Fibroblast of villous mesenchyme (primary cell): ENCODE measurements at regions not wholly inside any gene's neighbourhood (a gene's known extent, or its start where the extent isn't known, plus 50 kb on each side); places are given as distances from the start of the nearest gene placed in this dataset.

Experiments used
- DNase-seq: peaks from one replicate; pipeline ENCODE4 v3.0.0-alpha.2; 2010; ENCODE audit warnings: low read depth
- H3K4me3 ChIP-seq: 2 replicates; pipeline ENCODE4 v1.5.1; 2011; ENCODE audit warnings: low read depth, mild to moderate bottlenecking, low read length
- TF ChIP-seq, protein P1 (sequence below): IDR thresholded peaks from 2 replicates; pipeline ENCODE4 v1.5.1; 2012; ENCODE audit warnings: low read depth, mild to moderate bottlenecking, low read length; ENCODE audit not compliant: insufficient read depth

DNA sequence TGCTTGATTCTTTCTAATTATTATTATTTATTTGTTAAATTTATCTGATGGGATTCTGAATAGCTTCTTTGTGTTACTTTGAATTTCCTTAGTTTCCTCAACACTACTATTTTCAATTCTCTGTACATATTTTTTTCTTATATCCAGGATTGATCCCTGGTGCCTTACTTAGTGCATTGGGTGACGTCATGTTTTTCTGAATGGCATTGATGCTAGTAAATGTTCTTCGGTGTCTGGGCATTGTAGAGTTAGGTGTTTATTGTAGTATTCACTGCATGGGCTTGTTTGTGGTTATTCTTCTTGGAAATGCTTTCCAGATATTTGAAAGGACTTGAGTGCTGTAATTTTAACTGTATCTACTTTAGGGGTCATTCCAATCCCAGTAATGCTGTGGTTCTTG is 938.1 kb downstream of the FAM133A start:
- TF ChIP-seq, protein P1, sequence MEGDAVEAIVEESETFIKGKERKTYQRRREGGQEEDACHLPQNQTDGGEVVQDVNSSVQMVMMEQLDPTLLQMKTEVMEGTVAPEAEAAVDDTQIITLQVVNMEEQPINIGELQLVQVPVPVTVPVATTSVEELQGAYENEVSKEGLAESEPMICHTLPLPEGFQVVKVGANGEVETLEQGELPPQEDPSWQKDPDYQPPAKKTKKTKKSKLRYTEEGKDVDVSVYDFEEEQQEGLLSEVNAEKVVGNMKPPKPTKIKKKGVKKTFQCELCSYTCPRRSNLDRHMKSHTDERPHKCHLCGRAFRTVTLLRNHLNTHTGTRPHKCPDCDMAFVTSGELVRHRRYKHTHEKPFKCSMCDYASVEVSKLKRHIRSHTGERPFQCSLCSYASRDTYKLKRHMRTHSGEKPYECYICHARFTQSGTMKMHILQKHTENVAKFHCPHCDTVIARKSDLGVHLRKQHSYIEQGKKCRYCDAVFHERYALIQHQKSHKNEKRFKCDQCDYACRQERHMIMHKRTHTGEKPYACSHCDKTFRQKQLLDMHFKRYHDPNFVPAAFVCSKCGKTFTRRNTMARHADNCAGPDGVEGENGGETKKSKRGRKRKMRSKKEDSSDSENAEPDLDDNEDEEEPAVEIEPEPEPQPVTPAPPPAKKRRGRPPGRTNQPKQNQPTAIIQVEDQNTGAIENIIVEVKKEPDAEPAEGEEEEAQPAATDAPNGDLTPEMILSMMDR, result no peak
- H3K4me3 ChIP-seq, result no peak overlapping the region
- DNase-seq, result no peak

DNA sequence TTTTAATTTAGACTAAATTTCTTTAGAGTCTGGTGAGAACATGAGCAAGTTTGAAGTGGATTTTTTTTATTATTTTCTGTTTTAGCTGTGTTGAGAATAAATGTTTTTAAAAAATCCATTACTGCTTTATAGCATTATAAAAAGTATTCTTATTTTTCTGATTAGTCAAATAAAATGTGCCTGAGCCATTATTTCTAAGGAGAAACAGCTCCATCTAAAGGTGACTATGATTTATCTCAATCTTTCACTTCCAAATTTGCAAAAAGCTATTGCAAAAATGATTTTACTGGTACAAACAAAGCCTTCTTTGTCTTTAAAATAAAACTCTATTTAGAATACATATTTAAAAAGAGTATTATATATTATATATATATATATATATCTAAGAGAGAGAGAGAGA is 959.2 kb downstream of the FAM133A start:
- H3K4me3 ChIP-seq, result no peak overlapping the region
- no peak for DNase-seq
- TF ChIP-seq, protein P1, result no peak

DNA sequence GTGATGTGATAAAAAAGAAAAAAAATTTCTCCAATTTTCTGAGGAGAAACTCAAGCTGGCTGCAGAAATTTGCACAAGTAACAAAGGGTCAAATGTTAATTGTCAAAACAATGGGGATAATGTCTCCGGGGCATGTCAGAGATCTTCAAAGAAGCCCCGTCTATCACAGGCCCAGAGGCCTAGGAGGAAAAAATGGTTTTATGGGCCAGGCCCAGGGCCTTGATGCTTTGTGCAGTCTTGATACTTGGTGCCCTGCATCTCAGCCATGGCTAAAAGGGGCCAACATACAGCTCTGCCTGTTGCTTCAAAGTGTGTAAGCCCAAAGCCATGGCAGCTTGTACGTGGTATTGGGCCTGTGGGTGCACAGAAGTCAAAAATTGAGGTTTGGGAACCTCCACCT is 961.0 kb downstream of the FAM133A start:
- DNase-seq, result no peak
- TF ChIP-seq, protein P1, result no peak
- no peak overlapping the region for H3K4me3 ChIP-seq

DNA sequence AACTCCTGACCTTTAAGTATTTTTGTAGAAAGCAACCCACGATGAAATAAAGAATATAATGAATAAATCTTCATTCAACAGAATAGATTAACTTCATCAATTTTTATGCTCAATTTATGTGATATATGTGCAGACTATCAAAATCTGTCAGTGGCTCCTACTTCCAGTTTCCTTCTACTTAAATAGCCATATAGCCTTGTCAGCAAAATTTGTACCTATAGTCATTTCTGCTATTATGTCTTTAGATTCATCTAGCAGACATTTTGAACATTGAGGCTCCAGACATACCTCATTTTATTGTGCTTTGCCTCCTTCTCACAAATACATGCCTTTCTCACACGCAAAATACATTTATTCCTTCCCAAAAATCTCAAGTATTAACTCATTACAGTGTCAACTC is 971.7 kb downstream of the FAM133A start:
- no peak for DNase-seq
- no peak overlapping the region for H3K4me3 ChIP-seq
- TF ChIP-seq, protein P1, result no peak

DNA sequence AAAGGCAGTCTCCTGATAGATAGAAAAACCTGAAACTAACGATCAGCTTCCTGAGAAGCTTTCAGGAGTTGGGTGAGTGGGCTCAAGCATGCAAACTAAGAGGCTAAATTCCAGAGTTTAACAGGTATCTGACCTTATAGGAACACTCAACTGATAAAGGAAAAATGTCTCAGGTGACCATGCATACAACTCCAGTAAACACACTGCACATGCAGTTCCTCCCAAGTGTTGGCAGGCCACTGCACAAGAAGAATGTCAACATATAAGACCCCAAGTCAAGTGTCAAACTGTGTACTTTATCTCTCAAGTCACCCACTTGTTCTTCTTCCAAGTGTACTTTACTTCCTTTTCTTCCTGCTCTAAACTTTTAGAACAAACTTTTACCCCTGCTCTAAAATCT is 981.2 kb downstream of the FAM133A start:
- DNase-seq, result no peak
- TF ChIP-seq, protein P1, result no peak
- H3K4me3 ChIP-seq, result no peak overlapping the region

DNA sequence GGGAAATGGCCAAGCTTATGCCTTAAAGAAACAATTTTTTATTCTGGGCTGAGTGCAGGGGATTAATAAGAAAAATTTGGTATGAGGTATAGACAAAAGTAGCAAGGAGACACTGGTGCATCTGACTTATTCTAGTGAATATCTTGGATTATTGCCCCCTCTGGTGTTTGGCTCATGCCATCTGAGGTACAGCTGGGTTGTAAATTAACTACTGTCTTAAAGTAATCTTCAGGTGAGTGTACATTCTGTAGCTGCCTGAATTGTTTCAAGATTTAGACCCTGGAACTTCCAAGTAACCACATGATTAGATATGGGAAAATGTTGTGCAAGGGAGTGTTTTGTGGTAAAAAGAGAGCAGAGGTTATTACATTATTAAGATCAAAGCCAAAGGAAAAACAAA is 988.7 kb downstream of the FAM133A start:
- TF ChIP-seq, protein P1, result no peak
- no peak overlapping the region for H3K4me3 ChIP-seq
- no peak for DNase-seq

DNA sequence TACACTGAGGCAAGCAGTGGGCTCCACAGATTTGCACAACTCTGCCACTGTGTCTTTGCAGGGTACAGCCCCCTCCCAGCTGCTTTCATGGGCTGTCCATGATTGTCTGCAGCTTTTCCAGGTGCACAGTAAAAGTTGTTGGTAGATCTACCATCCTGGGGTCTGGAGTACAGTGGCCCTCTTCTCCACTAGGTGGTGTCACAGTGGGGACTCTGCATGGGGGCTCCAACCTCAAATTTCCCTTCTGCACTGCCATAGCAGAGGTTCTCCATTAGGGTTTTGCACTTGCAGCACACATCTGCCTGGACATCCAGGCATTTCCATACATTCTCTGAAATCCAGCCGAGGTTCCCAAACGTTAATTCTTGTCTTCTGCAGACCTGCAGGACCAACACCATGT is 1002.3 kb downstream of the FAM133A start:
- TF ChIP-seq, protein P1, result no peak
- no peak overlapping the region for H3K4me3 ChIP-seq
- no peak for DNase-seq
